Thyroid gland (tissue), 4 donors: ENCODE measurements at regions not wholly inside any gene's neighbourhood (a gene's known extent, or its start where the extent isn't known, plus 50 kb on each side); places are given as distances from the start of the nearest gene placed in this dataset.

Experiments
- POLR2A ChIP-seq, 2 donors: fragments of 450-650 bp; IDR thresholded peaks; one replicate each; pipeline ENCODE4 v1.6.1; 2017; ENCODE audit warnings: antibody characterized with exemption in 2 of 2, mild to moderate bottlenecking in 2 of 2, moderate library complexity in 1 of 2
- TF ChIP-seq, protein P1 (sequence below), 6 experiments: fragments of 200-600 bp in 3 of 6; fragments of 450-650 bp in 3 of 6; sonication (generic) in 3 of 6; IDR thresholded peaks; one replicate each; pipeline ENCODE4 v1.5.1; 2016 to 2019; ENCODE audit warnings: antibody characterized with exemption in 6 of 6, mild to moderate bottlenecking in 2 of 6, inconsistent platforms in 1 of 6, moderate library complexity in 1 of 6

DNA sequence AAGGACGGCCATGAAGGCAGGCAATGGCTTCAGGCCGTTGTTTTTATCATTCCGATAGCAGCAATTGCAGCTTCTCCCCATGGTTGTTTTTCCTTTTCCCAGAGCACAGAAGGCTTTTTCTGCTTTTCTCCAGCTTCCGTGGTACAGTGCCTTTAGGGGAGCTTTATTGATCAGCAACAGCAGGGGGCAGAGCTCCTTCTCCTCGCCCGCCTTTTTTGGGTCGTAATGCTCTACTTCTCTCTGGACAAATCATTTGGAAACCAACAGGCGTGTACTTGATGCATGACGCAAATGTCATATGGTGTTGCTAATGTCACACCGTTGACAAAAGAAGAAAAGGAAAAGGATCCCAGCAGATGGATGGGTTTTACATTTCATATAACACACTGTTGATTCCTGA, 79.7 kb upstream of the SNRK start:
- TF ChIP-seq, protein P1, sequence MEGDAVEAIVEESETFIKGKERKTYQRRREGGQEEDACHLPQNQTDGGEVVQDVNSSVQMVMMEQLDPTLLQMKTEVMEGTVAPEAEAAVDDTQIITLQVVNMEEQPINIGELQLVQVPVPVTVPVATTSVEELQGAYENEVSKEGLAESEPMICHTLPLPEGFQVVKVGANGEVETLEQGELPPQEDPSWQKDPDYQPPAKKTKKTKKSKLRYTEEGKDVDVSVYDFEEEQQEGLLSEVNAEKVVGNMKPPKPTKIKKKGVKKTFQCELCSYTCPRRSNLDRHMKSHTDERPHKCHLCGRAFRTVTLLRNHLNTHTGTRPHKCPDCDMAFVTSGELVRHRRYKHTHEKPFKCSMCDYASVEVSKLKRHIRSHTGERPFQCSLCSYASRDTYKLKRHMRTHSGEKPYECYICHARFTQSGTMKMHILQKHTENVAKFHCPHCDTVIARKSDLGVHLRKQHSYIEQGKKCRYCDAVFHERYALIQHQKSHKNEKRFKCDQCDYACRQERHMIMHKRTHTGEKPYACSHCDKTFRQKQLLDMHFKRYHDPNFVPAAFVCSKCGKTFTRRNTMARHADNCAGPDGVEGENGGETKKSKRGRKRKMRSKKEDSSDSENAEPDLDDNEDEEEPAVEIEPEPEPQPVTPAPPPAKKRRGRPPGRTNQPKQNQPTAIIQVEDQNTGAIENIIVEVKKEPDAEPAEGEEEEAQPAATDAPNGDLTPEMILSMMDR (IDR thresholded peaks at IDR 0.05), result no peak
- no peak for TF ChIP-seq POLR2A (IDR thresholded peaks at IDR 0.05)
